Dendritic cell treated with granulocyte-macrophage colony-stimulating factor and Interleukin-4, amounts not matched to agents 40 ng/mL and 50 ng/mL, for 4 days (primary cell): ENCODE measurements at regions not wholly inside any gene's neighbourhood (a gene's known extent, or its start where the extent isn't known, plus 50 kb on each side); places are given as distances from the start of the nearest gene placed in this dataset.
"Not testable (repeated sequence)": the region's sequence is repeated elsewhere in the genome, so short reads cannot be mapped to it uniquely, and the experiment has no call there.

Source experiments
- H3K27ac Mint-ChIP-seq: one replicate; pipeline ENCODE4 v1.8.0; 2022; ENCODE audit warnings: mild to moderate bottlenecking, mixed read lengths
- H3K27me3 Mint-ChIP-seq: one replicate; pipeline ENCODE4 v1.8.0; 2022; ENCODE audit warnings: mild to moderate bottlenecking, mixed read lengths
- H3K36me3 Mint-ChIP-seq: one replicate; pipeline ENCODE4 v1.8.0; 2022; ENCODE audit warnings: low read depth, mixed read lengths
- H3K4me1 Mint-ChIP-seq: one replicate; pipeline ENCODE4 v1.8.0; 2022; ENCODE audit warnings: low read depth, mixed read lengths
- H3K4me3 Mint-ChIP-seq: one replicate; pipeline ENCODE4 v1.8.0; 2022; ENCODE audit warnings: mild to moderate bottlenecking, moderate library complexity, mixed read lengths
- H3K9me3 Mint-ChIP-seq: one replicate; pipeline ENCODE4 v1.8.0; 2022; ENCODE audit warnings: mixed read lengths
- intact Hi-C: fragments of 100-400 bp; cut with micrococcal nuclease; formaldehyde crosslinking; loops from one replicate; pipeline ENCODE4 v1.15.0; 2022

DNA sequence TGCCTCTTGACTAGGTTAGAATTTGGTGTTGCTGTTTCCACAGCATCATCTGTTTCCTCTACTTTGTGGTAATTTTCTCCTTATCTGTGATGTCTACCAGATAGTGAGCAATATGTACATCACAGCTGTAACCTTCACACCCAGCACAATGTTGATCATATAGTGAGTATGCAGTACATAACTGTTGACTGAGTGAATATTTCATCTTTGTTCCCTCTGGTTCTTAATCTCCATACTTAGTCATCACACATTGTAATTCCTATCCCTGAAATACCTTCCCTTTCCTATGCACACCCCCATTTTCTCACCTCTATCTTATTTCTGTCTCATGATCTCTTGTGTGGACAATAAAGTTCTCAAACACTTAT is 115.9 kb downstream of the KIF4B start:
- intact Hi-C loops = no loop called here

DNA sequence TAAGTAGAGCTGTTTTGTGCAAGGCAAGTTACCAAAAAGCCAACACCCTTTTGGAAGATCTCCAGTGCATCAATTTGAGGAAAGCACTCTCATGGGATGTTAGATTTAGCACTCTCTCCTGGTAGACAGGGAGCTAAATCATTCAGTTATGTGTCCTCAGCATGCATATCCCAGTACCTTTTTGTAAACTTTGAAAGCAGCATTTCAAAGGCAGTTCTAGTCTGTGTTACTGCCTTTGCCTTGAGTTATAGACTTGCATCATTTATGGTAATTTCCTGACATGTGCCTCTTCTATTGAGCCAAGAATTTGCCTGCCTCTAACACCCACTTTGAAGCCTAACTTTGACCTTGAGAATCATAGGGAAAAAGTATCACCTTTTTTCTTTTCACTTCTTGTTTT is 120.6 kb downstream of the KIF4B start:
- Mint-ChIP-seq H3K27ac (no peak overlapping the region), H3K4me1 (peaks cover under 1% of the 10 kb centered on the region), H3K4me3 (no peak overlapping the region), H3K36me3 (no peaks in the 10 kb centered on the region), H3K27me3 (peaks cover 3% of the 10 kb centered on the region), H3K9me3 (no peaks in the 10 kb centered on the region)
- intact Hi-C loops = no loop called here

More for the DNA sequence above, 115.9 kb downstream of the KIF4B start:
- Mint-ChIP-seq H3K4me1 (no peaks in the 10 kb centered on the region), H3K36me3 (no peaks in the 10 kb centered on the region), H3K27me3 (peaks cover 3% of the 10 kb centered on the region), H3K4me3 (no peak overlapping the region), H3K9me3 (no peaks in the 10 kb centered on the region), H3K27ac (no peak overlapping the region)

DNA sequence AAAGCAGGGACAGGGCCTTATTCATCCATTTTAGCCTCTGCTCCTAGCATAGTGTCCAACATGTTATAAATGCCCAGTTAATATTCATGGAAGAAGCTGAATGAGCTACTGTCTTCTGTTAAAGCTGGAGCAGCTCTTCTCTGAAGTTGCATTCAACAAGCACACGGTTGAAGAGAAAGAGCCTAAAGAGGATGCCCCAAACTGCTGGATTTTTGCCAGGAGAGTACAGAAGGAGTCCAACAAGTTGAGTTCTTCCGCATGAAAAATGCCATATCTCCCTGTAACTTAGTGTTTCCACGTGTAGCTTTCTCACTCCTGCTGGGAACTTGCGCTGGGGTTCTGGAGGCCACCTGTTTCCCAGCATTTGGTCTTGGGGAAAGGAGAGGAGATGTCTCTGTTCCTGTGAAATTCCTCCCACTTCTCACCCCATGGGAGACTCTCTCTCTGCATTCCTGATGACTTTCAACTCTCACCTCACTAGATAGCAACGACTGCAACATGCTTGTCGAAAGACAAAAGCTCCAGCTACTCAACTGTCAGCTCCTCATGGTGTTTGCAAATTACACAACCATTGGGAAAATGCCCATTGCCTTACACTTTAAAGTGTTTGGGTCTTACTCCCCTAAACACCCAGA is 122.8 kb downstream of the KIF4B start:
- Mint-ChIP-seq H3K4me1 (peaks cover 5% of the 10 kb centered on the region), H3K36me3 (no peaks in the 10 kb centered on the region), H3K9me3 (no peaks in the 10 kb centered on the region), H3K27me3 (peaks cover 5% of the 10 kb centered on the region), H3K4me3 (no peak overlapping the region), H3K27ac (no peak overlapping the region)
- intact Hi-C loops = no loop called here

DNA sequence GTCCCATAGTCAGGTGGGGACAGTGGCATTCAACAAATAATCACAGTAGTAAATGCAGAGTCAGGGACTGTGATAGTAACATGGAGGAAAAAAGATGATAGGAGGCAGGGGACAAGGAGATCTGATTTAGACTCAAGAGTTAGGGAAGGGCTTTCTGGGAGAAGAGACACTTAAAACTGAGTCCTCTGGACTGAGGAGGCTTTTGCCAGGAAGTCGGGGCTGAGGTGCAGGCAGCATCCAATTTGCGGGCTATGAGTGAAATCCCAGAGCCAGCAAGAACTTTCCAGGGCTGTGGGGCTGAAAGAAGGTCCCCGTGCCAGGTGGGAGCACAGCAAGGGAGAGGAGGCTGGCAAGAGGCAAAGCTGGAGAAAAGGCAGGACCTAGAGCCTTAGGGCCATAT is 124.1 kb downstream of the KIF4B start:
- H3K9me3 Mint-ChIP-seq = no peaks in the 10 kb centered on the region
- intact Hi-C loops = no loop called here

DNA sequence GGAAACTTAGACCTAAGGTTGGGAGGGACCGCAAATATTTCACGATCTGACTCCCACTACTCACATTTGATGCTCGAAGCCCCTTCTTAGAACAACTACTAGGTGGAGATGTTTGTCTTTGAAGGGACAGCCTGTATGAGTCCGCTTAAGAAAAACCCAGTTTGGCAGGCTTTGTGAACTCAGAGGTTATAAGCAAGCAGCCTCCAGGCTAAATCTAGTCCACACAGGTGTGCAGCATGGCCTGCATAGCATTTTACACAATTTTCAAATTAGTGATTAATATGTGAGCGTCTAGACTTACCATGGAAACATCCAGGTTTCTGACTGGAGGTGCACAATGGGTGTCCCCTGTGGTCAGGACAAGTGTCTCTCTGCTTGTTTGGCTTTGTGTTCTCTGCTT is 127.1 kb downstream of the KIF4B start:
- intact Hi-C loops = loop anchor here (10.0 kb wide), 1 partner anchor 196 kb away; the partner anchor contains the start of gene MRPL22
- Mint-ChIP-seq H3K27ac (no peak overlapping the region), H3K4me1 (peaks cover 5% of the 10 kb centered on the region), H3K4me3 (no peak overlapping the region), H3K36me3 (no peaks in the 10 kb centered on the region), H3K9me3 (no peaks in the 10 kb centered on the region), H3K27me3 (peaks cover 5% of the 10 kb centered on the region)

More for the DNA sequence above, 124.1 kb downstream of the KIF4B start:
- H3K4me1 Mint-ChIP-seq = peaks cover 5% of the 10 kb centered on the region
- H3K36me3 Mint-ChIP-seq = no peaks in the 10 kb centered on the region
- peaks cover 2% of the 10 kb centered on the region for H3K27me3 Mint-ChIP-seq
- H3K4me3 Mint-ChIP-seq = no peak overlapping the region
- no peak overlapping the region for H3K27ac Mint-ChIP-seq

DNA sequence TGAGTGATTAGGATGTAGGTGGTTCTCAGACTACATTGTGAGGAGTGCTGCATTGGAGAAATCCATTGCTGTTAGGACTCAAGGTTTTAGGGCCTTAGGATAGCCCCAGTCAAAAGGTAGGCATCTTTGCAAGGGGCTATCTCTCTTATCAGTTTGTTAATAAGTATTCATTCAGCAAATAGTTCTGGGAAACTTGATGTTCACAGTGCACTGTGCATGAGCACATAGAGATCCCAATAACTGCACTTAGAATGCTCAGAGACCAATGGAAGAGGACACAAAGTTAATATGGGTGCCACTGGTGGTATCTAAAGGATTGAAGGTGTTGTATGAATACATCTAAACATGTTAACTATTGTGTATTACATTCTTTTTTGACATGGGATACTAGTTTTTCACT is 131.4 kb downstream of the KIF4B start:
- intact Hi-C loops = loop anchor here (10.0 kb wide), 1 partner anchor 200 kb away; the partner anchor contains the start of gene MRPL22
- Mint-ChIP-seq H3K36me3 (no peaks in the 10 kb centered on the region), H3K27ac (no peak overlapping the region), H3K9me3 (no peaks in the 10 kb centered on the region), H3K4me3 (no peak overlapping the region), H3K4me1 (no peaks in the 10 kb centered on the region), H3K27me3 (peaks cover 4% of the 10 kb centered on the region)

DNA sequence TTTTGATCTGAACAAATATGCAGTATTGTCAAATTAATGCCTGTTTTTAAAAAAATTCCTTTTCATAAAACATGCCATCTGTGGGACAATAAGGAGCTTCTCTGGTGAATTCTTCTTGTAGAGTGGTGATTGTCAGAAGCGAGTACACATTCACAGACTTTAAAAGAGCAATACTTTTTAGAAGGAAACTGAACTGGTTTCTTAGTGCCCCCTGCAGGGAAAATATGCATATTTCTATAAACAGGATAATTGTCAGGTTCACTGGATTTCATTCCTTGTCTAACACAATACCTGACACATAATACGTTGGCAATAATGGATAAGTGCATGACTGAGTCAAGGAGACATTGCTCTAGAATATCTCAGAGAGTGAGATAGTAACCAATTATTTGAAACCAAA is 133.7 kb downstream of the KIF4B start:
- no peak overlapping the region for H3K27ac Mint-ChIP-seq
- H3K4me3 Mint-ChIP-seq = no peak overlapping the region
- H3K27me3 Mint-ChIP-seq = peaks cover 4% of the 10 kb centered on the region
- no peaks in the 10 kb centered on the region for H3K36me3 Mint-ChIP-seq
- intact Hi-C loops = loop anchor here (10.0 kb wide), 1 partner anchor 202 kb away; the partner anchor contains the start of gene MRPL22
- no peaks in the 10 kb centered on the region for H3K9me3 Mint-ChIP-seq
- no peaks in the 10 kb centered on the region for H3K4me1 Mint-ChIP-seq

DNA sequence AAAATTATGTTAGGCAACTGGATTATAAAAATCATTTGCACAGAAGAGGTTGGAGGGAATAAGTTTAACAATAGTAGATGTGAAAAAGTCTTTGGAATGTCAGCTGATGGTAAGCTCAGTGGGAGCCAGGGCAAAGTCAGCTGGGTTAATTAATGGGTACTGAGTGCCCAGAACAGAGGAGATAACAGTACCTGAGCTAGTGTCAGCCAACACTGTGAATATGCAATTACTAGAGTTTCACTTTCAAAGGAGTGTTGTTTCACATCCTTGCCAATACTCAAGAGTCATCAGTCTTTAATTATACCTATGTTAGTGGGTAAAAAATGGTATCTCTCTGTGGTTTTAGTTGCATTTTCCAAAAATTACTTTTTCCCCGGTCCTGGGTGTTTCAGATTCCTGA is 135.1 kb downstream of the KIF4B start:
- intact Hi-C loops = loop anchor here (10.0 kb wide), 1 partner anchor 204 kb away; the partner anchor contains the start of gene MRPL22
- no peaks in the 10 kb centered on the region for H3K9me3 Mint-ChIP-seq
- H3K36me3 Mint-ChIP-seq = no peaks in the 10 kb centered on the region
- H3K27ac Mint-ChIP-seq = no peak overlapping the region
- H3K27me3 Mint-ChIP-seq = peaks cover 4% of the 10 kb centered on the region
- H3K4me3 Mint-ChIP-seq = no peak overlapping the region
- H3K4me1 Mint-ChIP-seq = no peaks in the 10 kb centered on the region

DNA sequence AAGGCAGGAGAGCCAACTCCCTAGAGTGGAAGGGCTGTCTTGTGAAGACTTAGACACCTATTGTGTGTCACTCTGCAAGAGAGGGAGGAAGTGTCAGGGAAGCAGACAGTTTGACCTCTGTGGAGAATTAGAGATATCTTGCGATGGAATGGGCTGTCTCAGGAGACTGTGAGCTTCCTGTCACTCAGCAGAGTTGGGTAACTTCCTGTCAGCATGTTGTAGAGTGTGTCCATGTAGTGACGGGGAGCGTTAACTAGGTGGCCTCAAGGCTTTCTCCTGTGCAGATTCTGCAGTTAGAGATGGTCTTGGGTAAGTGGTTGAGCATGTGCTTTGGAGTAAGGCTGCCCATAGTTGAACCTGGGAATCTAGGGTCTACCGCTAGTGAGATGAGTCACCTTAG is 136.5 kb downstream of the KIF4B start:
- no peak overlapping the region for H3K4me3 Mint-ChIP-seq
- H3K36me3 Mint-ChIP-seq = no peaks in the 10 kb centered on the region
- no peaks in the 10 kb centered on the region for H3K4me1 Mint-ChIP-seq
- H3K27me3 Mint-ChIP-seq = no peaks in the 10 kb centered on the region
- no peaks in the 10 kb centered on the region for H3K9me3 Mint-ChIP-seq
- intact Hi-C loops = no loop called here
- H3K27ac Mint-ChIP-seq = no peak overlapping the region

DNA sequence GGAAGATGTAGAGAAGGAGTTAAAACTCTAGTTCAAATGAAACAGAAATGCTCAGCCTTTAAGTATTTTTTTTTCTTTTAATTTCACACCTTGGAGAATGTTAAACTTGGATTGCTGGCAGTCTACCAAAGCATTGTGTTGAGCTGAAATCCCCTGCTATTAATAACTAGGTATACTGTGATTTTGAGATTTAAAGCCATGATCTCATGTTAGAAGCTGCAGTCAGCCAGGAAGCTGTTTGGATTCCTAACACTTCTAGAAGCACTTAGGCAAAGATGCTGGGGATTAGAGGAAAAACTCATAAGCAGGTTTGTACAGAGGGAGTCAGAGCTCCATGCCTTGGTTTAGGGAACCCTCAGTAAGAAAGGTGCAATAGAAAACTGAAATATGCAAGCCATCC is 141.4 kb downstream of the KIF4B start:
- Mint-ChIP-seq H3K4me1 (no peaks in the 10 kb centered on the region), H3K4me3 (no peak overlapping the region), H3K27me3 (no peaks in the 10 kb centered on the region), H3K27ac (no peak overlapping the region), H3K36me3 (no peaks in the 10 kb centered on the region), H3K9me3 (no peaks in the 10 kb centered on the region)
- intact Hi-C loops = no loop called here

DNA sequence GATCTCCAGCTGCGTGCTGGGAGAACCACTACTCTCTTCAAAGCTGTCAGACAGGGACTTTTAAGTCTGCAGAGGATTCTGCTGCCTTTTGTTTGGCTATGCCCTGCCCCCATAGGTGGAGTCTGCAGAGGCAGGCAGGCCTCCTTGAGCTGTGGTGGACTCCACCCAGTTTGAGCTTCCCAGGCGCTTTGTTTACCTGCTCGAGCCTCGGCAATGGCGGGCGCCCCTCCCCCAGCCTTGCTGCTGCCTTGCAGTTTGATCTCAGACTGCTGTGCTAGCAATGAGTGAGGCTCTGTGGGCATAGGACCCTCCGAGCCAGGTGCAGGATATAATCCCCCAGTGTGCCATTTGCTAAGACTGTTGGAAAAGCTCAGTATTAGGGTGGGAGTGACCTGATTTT is 149.5 kb downstream of the KIF4B start:
- H3K27me3 Mint-ChIP-seq, intact Hi-C loops, H3K36me3 Mint-ChIP-seq, H3K27ac Mint-ChIP-seq, H3K4me1 Mint-ChIP-seq, H3K4me3 Mint-ChIP-seq: not testable (repeated sequence)
- peaks cover 29% of the 10 kb centered on the region for H3K9me3 Mint-ChIP-seq

DNA sequence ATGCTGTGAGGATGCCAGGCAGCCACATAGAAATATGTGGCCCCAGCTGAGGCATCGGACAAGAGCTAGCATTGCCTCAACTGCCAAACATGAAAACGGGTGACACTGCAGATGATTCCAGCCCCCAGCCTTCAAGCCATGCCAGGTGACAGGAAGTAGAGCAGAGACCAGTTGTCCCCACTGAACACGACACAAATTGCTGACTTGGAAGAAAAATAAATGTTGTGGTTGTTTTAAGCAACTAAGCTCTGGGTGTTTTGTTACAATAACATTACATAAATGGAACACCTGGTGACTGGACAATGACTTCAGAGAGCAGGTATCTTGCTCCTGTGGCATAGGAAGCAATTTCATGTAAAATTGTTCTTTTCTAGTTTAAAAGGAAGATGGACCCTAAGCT is 154.2 kb downstream of the KIF4B start:
- H3K4me1 Mint-ChIP-seq = no peaks in the 10 kb centered on the region
- H3K4me3 Mint-ChIP-seq = no peak overlapping the region
- no peaks in the 10 kb centered on the region for H3K36me3 Mint-ChIP-seq
- H3K27me3 Mint-ChIP-seq = no peaks in the 10 kb centered on the region
- H3K9me3 Mint-ChIP-seq = peaks cover 44% of the 10 kb centered on the region
- intact Hi-C loops = no loop called here
- no peak overlapping the region for H3K27ac Mint-ChIP-seq

DNA sequence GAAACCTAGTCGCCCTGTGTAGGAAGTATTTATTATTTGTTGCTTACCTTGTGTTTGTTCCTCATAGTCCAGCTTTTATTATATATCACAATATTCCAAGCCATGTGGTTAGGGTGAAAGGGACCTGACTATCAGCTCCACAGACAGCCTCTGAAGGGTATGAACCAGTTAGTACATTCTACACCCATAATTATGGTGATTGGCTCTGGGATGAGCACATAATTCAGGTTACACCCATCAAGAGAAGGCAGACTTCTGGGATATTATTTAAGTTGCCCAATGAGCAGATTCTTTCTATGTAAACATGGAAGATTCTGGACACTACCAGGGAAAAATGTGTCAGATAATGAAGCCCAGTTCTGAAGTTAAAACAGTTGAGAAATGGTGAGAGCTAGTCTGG is 168.0 kb downstream of the KIF4B start:
- H3K36me3 Mint-ChIP-seq = no peaks in the 10 kb centered on the region
- intact Hi-C loops = no loop called here

DNA sequence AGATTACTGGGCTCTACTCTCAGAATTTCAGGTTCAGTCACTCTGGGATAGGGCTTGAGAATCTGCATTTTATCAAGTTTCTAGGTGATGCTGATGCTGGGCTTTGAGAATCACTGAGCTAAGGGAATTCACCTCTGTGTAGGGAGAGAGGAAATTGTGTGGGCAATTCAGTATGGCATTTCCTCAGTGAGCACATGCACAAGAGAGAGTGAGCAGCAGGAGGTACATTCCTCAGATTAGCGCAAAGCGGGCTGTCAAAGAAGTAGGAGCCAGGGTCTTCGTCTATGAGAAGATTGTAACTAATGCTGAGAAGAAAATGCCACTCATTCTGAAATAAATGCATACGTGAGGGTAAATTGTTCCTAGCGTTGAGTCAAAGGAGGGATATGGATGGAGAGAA is 175.9 kb downstream of the KIF4B start:
- Mint-ChIP-seq H3K36me3 (no peaks in the 10 kb centered on the region), H3K4me3 (no peak overlapping the region), H3K27me3 (no peaks in the 10 kb centered on the region), H3K4me1 (no peaks in the 10 kb centered on the region), H3K27ac (no peak overlapping the region), H3K9me3 (peaks cover 18% of the 10 kb centered on the region)
- intact Hi-C loops = no loop called here

More for the DNA sequence above, 168.0 kb downstream of the KIF4B start:
- no peaks in the 10 kb centered on the region for H3K4me1 Mint-ChIP-seq
- peaks cover 7% of the 10 kb centered on the region for H3K9me3 Mint-ChIP-seq
- no peak overlapping the region for H3K4me3 Mint-ChIP-seq
- H3K27me3 Mint-ChIP-seq = no peaks in the 10 kb centered on the region
- no peak overlapping the region for H3K27ac Mint-ChIP-seq

DNA sequence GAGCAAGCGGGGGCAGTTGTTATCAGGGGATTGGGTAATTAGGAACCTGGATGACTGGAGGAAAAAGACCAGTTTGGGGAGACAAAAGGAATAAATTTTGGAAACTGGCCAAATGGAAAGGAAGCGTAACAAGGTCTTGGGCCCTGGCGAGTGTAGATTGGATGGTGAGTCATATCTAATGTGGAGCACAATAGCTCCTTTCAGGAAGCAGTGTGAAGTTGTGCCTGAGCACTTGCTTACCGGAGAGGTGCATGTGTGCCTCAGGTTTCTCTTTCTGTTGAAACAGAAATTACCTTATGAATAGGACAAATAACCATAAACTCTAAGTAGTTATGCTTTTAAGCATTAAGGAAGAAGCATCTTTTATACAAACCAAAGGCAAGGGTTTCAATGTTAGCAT is 176.4 kb downstream of the KIF4B start:
- H3K36me3 Mint-ChIP-seq = no peaks in the 10 kb centered on the region
- intact Hi-C loops = no loop called here
- H3K27ac Mint-ChIP-seq = no peak overlapping the region
- no peak overlapping the region for H3K4me3 Mint-ChIP-seq
- peaks cover 18% of the 10 kb centered on the region for H3K9me3 Mint-ChIP-seq
- no peaks in the 10 kb centered on the region for H3K27me3 Mint-ChIP-seq
- no peaks in the 10 kb centered on the region for H3K4me1 Mint-ChIP-seq
